GM18505 (cell line): ENCODE measurements at regions not wholly inside any gene's neighbourhood (a gene's known extent, or its start where the extent isn't known, plus 50 kb on each side); places are given as distances from the start of the nearest gene placed in this dataset.

Experiments used
- ATAC-seq: cut with Tn5 transposase; IDR thresholded peaks from one replicate; pipeline ENCODE4 v1.9.1; 2021; ENCODE audit not compliant: unreplicated experiment
- POLR2A ChIP-seq: IDR thresholded peaks from 4 replicates; pipeline ENCODE4 v1.6.1; 2011; ENCODE audit warnings: borderline replicate concordance; ENCODE audit not compliant: insufficient read depth, insufficient read length; ENCODE audit errors: extremely low read depth

GRCh38 chr2:150695451-150696135, 208.1 kb upstream of the RND3 start:
- no peak for TF ChIP-seq POLR2A
- ATAC-seq, result no peak

- no peak for ATAC-seq
- no peak for TF ChIP-seq POLR2A
Measured at GRCh38 chr2:150693556-150693955, 206.1 kb upstream of the RND3 start.

- no peak for ATAC-seq
- no peak for TF ChIP-seq POLR2A
Measured at GRCh38 chr2:150690870-150691269, 203.4 kb upstream of the RND3 start.

- TF ChIP-seq POLR2A, result no peak
- ATAC-seq, result no peak
Measured at GRCh38 chr2:150690261-150690660, 202.8 kb upstream of the RND3 start.

GRCh38 chr2:150689590-150689989, 202.1 kb upstream of the RND3 start:
- no peak for ATAC-seq
- no peak for TF ChIP-seq POLR2A

- TF ChIP-seq POLR2A, result no peak
- no peak for ATAC-seq
Measured at GRCh38 chr2:150688016-150688415, 200.5 kb upstream of the RND3 start.

- no peak for TF ChIP-seq POLR2A
- no peak for ATAC-seq
Measured at GRCh38 chr2:150686391-150686790, 198.9 kb upstream of the RND3 start.

- no peak for TF ChIP-seq POLR2A
- no peak for ATAC-seq
Measured at GRCh38 chr2:150681120-150681804, 193.8 kb upstream of the RND3 start.

- TF ChIP-seq POLR2A, result no peak
- ATAC-seq, result no peak
Measured at GRCh38 chr2:150679456-150680120, 192.1 kb upstream of the RND3 start.

- TF ChIP-seq POLR2A, result no peak
- ATAC-seq, result no peak
Measured at GRCh38 chr2:150677551-150677950, 190.1 kb upstream of the RND3 start.

- TF ChIP-seq POLR2A, result no peak
- ATAC-seq, result no peak
Measured at GRCh38 chr2:150676747-150677383, 189.4 kb upstream of the RND3 start.

GRCh38 chr2:150675807-150676206, 188.3 kb upstream of the RND3 start:
- ATAC-seq, result no peak
- no peak for TF ChIP-seq POLR2A

- ATAC-seq, result no peak
- no peak for TF ChIP-seq POLR2A
Measured at GRCh38 chr2:150674283-150674682, 186.8 kb upstream of the RND3 start.
